ENCODE measurements at regions not wholly inside any gene's neighbourhood (a gene's known extent, or its start where the extent isn't known, plus 50 kb on each side); places are given as distances from the start of the nearest gene placed in this dataset.

DNA sequence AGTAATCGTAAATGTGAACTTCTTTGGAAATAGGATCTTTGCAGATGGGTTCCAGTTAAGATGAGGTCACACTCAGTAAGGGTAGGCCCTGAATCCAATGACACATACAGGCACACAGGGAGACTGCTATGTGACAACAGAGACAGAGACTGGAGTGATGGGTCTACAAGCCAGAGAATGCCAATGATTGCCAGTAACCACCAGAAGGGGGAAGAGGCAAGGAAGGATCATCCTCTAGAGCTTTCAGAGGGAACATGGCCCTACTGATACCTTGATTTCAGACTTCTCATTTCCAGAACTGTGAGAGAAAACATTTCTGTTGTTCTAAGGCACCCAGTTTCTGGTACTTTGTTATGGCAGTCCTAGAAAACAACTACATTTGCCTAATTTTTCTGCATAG lies 73.1 kb upstream of the CCDC160 start:
- TF ChIP-seq, protein P1, sequence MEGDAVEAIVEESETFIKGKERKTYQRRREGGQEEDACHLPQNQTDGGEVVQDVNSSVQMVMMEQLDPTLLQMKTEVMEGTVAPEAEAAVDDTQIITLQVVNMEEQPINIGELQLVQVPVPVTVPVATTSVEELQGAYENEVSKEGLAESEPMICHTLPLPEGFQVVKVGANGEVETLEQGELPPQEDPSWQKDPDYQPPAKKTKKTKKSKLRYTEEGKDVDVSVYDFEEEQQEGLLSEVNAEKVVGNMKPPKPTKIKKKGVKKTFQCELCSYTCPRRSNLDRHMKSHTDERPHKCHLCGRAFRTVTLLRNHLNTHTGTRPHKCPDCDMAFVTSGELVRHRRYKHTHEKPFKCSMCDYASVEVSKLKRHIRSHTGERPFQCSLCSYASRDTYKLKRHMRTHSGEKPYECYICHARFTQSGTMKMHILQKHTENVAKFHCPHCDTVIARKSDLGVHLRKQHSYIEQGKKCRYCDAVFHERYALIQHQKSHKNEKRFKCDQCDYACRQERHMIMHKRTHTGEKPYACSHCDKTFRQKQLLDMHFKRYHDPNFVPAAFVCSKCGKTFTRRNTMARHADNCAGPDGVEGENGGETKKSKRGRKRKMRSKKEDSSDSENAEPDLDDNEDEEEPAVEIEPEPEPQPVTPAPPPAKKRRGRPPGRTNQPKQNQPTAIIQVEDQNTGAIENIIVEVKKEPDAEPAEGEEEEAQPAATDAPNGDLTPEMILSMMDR (IDR thresholded peaks at IDR 0.05) = no peak
- intact Hi-C loops (cut with DNase I) = no loop called here

DNA sequence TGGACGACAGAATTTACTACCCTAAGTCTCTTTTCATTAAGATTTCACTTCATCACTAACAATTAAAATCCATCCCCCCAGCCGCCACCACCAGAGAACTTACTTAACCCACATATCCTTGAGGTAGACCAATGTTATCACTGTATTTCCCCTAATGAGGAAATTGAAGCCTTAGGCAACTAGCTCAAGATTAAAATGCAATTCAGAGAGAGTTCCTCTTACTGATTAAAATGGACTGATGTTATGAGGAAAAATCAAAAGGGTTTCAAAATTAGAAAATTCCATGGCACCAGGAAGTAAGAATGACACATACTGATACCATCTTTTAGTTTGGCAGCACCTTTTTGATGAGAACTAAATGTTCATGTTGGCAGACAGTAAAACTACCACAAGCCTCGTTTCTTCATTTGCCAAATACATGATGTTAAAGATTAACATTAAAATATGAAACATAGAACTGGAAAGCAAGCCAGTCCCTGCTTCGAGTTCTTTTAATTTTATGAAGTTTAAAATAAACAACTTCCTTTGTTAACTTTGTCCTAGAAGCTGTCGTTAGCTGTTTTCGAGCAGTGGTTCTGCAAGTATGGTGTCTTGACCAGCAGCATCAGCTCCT lies 69.3 kb upstream of the CCDC160 start:
- H3K27ac ChIP-seq = no peak overlapping the region
- no peak overlapping the region for H3K4me3 ChIP-seq
- H3K36me3 ChIP-seq = no peaks in the 10 kb centered on the region
- TF ChIP-seq, protein P1 (IDR thresholded peaks at IDR 0.05) = no peak
- H3K27me3 ChIP-seq = peaks cover 4 to 17% of the 10 kb centered on the region in 2 donors
- ATAC-seq (no peak), DNase-seq (no peak)
- intact Hi-C loops (cut with DNase I) = no loop called here
- no peaks in the 10 kb centered on the region for H3K4me1 ChIP-seq
- no peaks in the 10 kb centered on the region for H3K9me3 ChIP-seq

More for the DNA sequence above, 73.1 kb upstream of the CCDC160 start:
- Histone ChIP-seq H3K27me3 (peaks cover 0 to 4% of the 10 kb centered on the region in 2 donors), H3K36me3 (no peaks in the 10 kb centered on the region), H3K9me3 (no peaks in the 10 kb centered on the region), H3K27ac (no peak overlapping the region), H3K4me3 (no peak overlapping the region), H3K4me1 (no peaks in the 10 kb centered on the region)
- DNase-seq (no peak), ATAC-seq (no peak)

DNA sequence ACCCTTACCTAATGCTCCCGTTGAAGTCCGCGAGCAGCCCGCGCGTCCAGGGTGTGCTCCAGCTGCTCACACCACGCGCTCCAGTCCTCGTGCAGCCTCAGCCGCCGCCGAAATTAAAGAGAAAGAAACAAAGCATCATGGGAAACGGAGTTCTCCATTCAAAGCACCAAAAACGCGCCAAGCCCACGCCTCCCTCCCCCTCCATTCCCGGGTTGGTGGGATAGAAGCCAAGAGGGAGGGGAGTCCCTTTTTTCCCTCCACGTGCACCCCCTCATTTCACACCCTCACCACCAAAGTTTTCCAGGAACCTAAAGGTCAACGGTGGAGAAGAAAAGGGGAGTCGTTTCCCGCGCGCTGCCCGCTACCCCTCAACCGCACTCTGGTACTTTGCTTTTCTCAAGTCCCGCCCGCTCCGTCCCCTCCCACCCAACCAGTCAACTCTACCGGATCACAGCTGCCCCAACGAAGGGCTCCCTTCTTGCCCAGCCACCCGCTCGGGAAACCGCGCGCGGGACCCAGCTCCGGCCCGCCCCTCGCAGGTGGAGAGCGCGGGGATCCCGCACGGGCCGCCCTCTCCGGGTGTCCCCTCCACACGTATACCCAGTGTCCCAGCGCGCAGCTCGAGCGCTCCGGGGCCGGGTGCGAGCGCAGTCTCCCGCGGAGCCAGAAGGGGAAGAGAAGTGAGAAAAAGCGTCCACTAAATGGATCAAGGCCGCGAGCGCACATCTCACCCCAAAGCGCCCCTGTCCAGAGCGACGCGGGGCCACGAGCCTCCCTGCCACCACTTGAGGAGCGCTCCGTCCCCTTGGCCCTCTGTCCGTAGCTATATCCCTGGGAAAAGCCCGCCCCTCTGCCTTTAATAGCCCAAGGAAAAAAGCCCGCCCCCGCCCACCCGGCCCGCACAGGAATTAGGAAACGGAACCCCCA lies 65.1 kb upstream of the CCDC160 start:
- Histone ChIP-seq H3K4me1 (no peaks in the 10 kb centered on the region), H3K4me3 (peak overlapping the region; percentile 32 to 50), H3K27ac (no peak overlapping the region), H3K9me3 (no peaks in the 10 kb centered on the region), H3K27me3 (peaks cover 5 to 41% of the 10 kb centered on the region in 2 donors), H3K36me3 (no peaks in the 10 kb centered on the region)
- TF ChIP-seq, protein P1 (IDR thresholded peaks at IDR 0.05) = no peak
- DNase-seq = peak; percentile 32 to 70 (median 63)
- ATAC-seq = peak; percentile 61
- intact Hi-C loops (cut with DNase I) = no loop called here

DNA sequence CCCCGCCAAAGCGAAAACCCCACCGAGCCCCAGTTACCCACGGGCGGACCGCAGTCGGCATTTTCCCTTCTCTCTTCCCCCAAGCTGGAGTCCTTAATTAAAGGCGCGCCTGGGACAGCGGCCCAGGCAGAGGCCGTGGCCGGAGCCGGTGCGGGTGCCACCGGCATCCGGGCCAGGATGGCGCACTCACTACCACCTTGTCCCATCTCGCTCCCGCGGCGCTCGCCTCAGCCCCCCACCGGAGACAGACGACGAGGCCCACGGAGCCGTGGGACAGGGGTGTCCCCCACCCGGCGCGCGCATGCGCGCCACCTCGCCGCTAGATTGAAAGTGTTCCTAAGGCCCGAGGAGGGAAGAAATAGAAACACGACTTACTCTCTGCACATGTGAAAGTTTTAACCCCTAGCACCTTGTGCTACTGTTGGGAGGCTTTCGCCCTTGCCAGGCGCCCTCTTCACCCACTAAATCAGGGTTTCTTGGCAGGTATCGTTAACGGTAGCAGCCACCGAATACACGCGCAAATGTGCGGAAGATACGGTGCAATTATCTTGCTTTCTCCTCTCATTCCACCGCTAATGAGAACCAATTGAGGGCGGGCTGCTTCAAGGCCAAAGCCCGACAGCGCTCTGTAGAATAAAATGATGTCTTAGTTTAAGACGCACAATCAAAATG lies 64.3 kb upstream of the CCDC160 start:
- H3K27ac ChIP-seq = no peak overlapping the region
- TF ChIP-seq, protein P1 (IDR thresholded peaks at IDR 0.05) = no peak
- H3K27me3 ChIP-seq = peaks cover 6 to 41% of the 10 kb centered on the region in 2 donors
- no peaks in the 10 kb centered on the region for H3K36me3 ChIP-seq
- DNase-seq (peak; percentile 26 to 62 (median 45)), ATAC-seq (peak; percentile 73)
- intact Hi-C loops (cut with DNase I) = no loop called here
- no peaks in the 10 kb centered on the region for H3K9me3 ChIP-seq
- no peaks in the 10 kb centered on the region for H3K4me1 ChIP-seq
- peak overlapping the region; percentile 32 to 50 for H3K4me3 ChIP-seq

All from left lung (tissue), 4 donors.